SW480 (cell line): ENCODE measurements at regions not wholly inside any gene's neighbourhood (a gene's known extent, or its start where the extent isn't known, plus 50 kb on each side); places are given as distances from the start of the nearest gene placed in this dataset.

Experiments
- DNase-seq: peaks from one replicate; pipeline ENCODE4 v3.0.0-alpha.2; 2016; ENCODE audit warnings: low spot score

GRCh38 chr2:96438589-96438988 is 66.6 kb downstream of the NEURL3 start:
- DNase-seq = no peak

- DNase-seq = no peak
These were observed 67.6 kb downstream of the NEURL3 start for GRCh38 chr2:96437512-96437911.

- no peak for DNase-seq
These were observed 68.2 kb downstream of the NEURL3 start for GRCh38 chr2:96436961-96437360.

GRCh38 chr2:96436416-96436815 is 68.7 kb downstream of the NEURL3 start:
- DNase-seq = no peak

DNA sequence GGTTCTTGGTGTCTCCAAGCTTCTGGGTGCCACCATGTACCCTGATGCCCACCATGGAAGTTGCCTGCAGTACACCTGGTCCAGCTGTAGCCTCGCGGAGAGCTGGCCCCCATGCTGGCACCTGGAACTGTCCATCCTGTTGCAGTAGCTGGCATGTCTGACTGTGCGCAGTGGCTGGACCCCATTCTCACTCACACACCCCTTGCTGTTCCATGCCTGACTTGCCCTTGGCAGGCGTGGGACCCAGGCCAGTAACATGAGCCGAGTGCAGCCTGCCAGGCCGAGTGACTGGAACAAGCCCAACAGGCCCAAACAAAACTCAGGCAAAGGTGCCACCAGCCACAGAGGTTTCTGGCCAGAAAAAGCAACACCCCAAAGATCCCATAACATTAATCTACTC is 73.8 kb downstream of the NEURL3 start:
- no peak for DNase-seq

DNA sequence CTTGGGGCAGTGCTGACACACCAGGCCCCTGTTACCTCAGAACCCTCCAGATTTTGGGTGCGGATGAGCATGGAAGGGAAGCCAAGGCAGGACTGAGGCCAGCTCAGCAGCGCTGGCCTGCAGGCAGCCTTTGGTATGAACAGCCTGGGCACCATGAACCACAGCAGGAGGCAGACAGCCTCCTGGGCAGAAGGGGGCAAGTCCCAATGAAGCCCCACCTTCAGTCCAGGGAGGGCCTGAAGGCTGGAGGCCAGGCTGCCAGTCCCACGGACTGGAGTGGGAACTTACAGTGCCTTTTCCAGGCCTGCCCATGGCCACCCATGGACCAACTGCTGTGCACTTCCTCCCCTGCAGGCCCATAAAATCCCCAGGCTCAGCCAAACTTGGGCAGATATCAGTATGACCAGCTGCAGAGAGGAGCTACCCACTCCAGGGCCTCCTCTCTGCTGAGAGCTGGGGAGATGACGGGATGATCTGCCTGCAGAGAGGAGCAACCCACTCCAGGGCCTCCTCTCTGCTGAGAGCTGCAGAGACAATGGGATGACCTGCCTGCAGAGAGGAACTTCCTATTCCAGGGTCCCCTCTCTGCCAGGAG is 74.7 kb downstream of the NEURL3 start:
- no peak for DNase-seq

GRCh38 chr2:96427917-96428316 is 77.2 kb downstream of the NEURL3 start:
- peak; percentile 97 for DNase-seq

- DNase-seq = no peak
These were observed 78.0 kb downstream of the NEURL3 start for GRCh38 chr2:96427169-96427568.

DNA sequence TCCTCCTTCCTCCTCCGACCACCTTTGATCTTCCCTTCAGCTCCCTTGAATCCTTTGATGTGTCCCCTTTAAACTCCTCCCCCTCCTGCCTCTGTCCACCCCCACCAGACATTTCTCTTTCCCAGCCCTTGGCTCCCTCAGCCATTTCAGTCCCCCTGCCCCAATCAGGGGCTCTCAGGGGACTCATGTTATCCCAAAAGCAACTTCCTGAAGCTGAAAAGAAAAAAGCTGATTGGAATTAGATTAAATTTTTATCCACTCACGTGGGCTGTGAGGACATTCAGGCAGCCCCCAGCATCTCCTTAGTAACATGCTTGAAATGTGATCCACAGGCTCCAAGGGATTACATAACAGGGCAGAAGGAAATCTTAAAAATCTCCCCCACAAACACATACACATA is 81.3 kb downstream of the NEURL3 start:
- DNase-seq = peak; percentile 54
